Prostate gland (tissue), 2 donors: ENCODE measurements at regions not wholly inside any gene's neighbourhood (a gene's known extent, or its start where the extent isn't known, plus 50 kb on each side); places are given as distances from the start of the nearest gene placed in this dataset.

Source experiments
- POLR2AphosphoS5 ChIP-seq: sonication (generic); formaldehyde crosslinking; IDR thresholded peaks from one replicate; pipeline ENCODE4 v1.6.1; 2017; ENCODE audit warnings: antibody characterized with exemption
- TF ChIP-seq, protein P1 (sequence below), 4 experiments: fragments of 200-600 bp in 2 of 4; fragments of 450-650 bp in 2 of 4; sonication (generic) in 2 of 4; IDR thresholded peaks; 1 replicate in 3 of 4; 2 replicates in 1 of 4; pipeline ENCODE4 v1.5.1; 2016 to 2019; ENCODE audit warnings: antibody characterized with exemption in 4 of 4, mild to moderate bottlenecking in 2 of 4, moderate library complexity in 2 of 4

DNA sequence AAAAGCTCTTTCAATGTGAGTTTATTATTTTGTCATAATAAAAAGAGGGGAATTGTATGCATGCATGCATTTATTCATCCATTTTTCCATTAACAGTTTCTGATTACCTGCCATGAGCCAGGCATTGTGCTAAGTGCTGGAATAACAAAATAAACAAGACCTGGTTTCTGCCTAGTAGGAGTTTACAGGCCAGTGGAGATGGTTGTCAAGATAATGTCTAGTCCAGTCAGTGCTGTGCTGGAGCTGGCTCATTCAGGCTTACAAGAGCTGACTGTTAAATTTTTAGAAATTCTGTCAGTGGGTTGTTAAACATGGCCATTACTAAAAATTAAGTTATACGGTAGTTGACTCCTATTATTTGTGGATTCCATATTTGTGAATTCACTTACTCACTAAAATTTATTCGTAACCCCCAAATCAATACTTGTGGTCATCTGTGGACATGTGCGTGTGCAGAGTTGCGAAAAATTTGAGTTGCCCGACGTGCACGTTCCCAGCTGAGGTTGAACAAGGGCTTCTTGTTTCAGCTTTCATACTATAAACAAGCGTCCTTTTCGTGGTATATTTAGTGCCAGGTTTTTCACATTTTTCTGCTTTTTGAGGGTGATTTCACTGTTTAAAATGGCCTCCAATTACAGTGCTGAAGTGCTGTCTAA lies 172.3 kb upstream of the RPS6KA3 start:
- TF ChIP-seq, protein P1, sequence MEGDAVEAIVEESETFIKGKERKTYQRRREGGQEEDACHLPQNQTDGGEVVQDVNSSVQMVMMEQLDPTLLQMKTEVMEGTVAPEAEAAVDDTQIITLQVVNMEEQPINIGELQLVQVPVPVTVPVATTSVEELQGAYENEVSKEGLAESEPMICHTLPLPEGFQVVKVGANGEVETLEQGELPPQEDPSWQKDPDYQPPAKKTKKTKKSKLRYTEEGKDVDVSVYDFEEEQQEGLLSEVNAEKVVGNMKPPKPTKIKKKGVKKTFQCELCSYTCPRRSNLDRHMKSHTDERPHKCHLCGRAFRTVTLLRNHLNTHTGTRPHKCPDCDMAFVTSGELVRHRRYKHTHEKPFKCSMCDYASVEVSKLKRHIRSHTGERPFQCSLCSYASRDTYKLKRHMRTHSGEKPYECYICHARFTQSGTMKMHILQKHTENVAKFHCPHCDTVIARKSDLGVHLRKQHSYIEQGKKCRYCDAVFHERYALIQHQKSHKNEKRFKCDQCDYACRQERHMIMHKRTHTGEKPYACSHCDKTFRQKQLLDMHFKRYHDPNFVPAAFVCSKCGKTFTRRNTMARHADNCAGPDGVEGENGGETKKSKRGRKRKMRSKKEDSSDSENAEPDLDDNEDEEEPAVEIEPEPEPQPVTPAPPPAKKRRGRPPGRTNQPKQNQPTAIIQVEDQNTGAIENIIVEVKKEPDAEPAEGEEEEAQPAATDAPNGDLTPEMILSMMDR (IDR thresholded peaks at IDR 0.05): no peak
- no peak for TF ChIP-seq POLR2AphosphoS5
